ENCODE measurements at regions not wholly inside any gene's neighbourhood (a gene's known extent, or its start where the extent isn't known, plus 50 kb on each side); places are given as distances from the start of the nearest gene placed in this dataset.

GRCh38 chr1:186750257-186750656, 70.0 kb upstream of the PTGS2 start:
- POLR2A ChIA-PET: no interaction called here

More at GRCh38 chr1:186750257-186750656, 70.0 kb upstream of the PTGS2 start:
- H3K9me3 ChIP-seq (ENCODE audit: low read length): peaks cover 16% of the 10 kb centered on the region; the same call in 1 of the 2 replicates
- no peaks in the 10 kb centered on the region for H3K27me3 ChIP-seq (ENCODE audit: control insufficient read depth in 1 of 2, insufficient read depth in 2 of 2, low read length in 2 of 2)
- DNase-seq (ENCODE audit: low spot score) (no peak), FAIRE-seq (no peak), ATAC-seq (no peak)
- 3% methylated on average over 1 of the region's 1 CpG for WGBS (ENCODE audit: low lambda C conversion rate)
- no TSS peak for BruUV-seq (replicated peaks)
- no peaks in the 10 kb centered on the region for H4K20me1 ChIP-seq (ENCODE audit: insufficient read depth, low read length)
- H2AFZ ChIP-seq (ENCODE audit: low read length): no peak overlapping the region
- no peaks in the 10 kb centered on the region for H3K4me1 ChIP-seq (ENCODE audit: insufficient read depth, low read length)
- CTCF ChIA-PET (ENCODE audit: low intra/inter-chr PET ratio, low total read pairs): no interaction called here
- no peak overlapping the region for H3K27ac ChIP-seq (ENCODE audit: extremely low read length, insufficient read depth, low read length)
- intact Hi-C loops (cut with micrococcal nuclease; ENCODE audit: unreplicated experiment) (no loop called here), in situ Hi-C loops (cut with HindIII; ENCODE audit: extremely low pct_ligation_motif_present, low pct_unique_long_range_greater_than_20kb) (no loop called here)
- no peak overlapping the region for H3K4me2 ChIP-seq (ENCODE audit: low read depth, low read length)
- no peak for TF ChIP-seq SMARCC2 (IDR thresholded peaks at IDR 0.05)
- TF ChIP-seq ZNF142 (CRISPR knock-in tag; IDR thresholded peaks at IDR 0.05): no peak
- no peak for TF ChIP-seq GMEB2 (CRISPR knock-in tag; IDR thresholded peaks at IDR 0.05; ENCODE audit: low read depth)
- no peak for TF ChIP-seq ZMYM4 (CRISPR knock-in tag; IDR thresholded peaks at IDR 0.05)
- no peak for TF ChIP-seq ZBTB14 (CRISPR knock-in tag; IDR thresholded peaks at IDR 0.05)
- no peak for TF ChIP-seq ZNF224 (CRISPR knock-in tag; IDR thresholded peaks at IDR 0.05)
- TF ChIP-seq DBP (CRISPR knock-in tag; IDR thresholded peaks at IDR 0.05; ENCODE audit: not compliant biosample characterization): no peak
- TF ChIP-seq SP5 (CRISPR knock-in tag; IDR thresholded peaks at IDR 0.05; ENCODE audit: borderline replicate concordance, low read depth): no peak
- no peak for TF ChIP-seq RORA (CRISPR knock-in tag; IDR thresholded peaks at IDR 0.05)
- TF ChIP-seq WIZ (CRISPR knock-in tag; IDR thresholded peaks at IDR 0.05): no peak
- TF ChIP-seq HNRNPH1 (optimal IDR thresholded peaks at IDR 0.05; ENCODE audit: low read depth, low read length): no peak
- no peak for TF ChIP-seq ZNF3 (CRISPR knock-in tag; IDR thresholded peaks at IDR 0.05)
- no peak for TF ChIP-seq ZNF350 (CRISPR knock-in tag; IDR thresholded peaks at IDR 0.05; ENCODE audit: borderline replicate concordance, low read depth)
- no peak overlapping the region for H3K9ac ChIP-seq (ENCODE audit: insufficient read depth, low read depth, low read length)
- H3K79me2 ChIP-seq (ENCODE audit: insufficient read depth, low read length): no peaks in the 10 kb centered on the region
- H3K4me3 ChIP-seq (replicated peaks in 1 of 3; ENCODE audit: insufficient read depth in 1 of 3, low read depth in 2 of 3, low read length in 3 of 3): no peak overlapping the region
- no peaks in the 10 kb centered on the region for H3K36me3 ChIP-seq (replicated peaks in 1 of 2; ENCODE audit: control insufficient read depth in 1 of 2, insufficient read depth in 2 of 2, low read length in 2 of 2)
